HG03460 (cell line): ENCODE measurements at regions not wholly inside any gene's neighbourhood (a gene's known extent, or its start where the extent isn't known, plus 50 kb on each side); places are given as distances from the start of the nearest gene placed in this dataset.
"Not testable (repeated sequence)": the region's sequence is repeated elsewhere in the genome, so short reads cannot be mapped to it uniquely, and the experiment has no call there.

Experiments
- ATAC-seq: cut with Tn5 transposase; IDR thresholded peaks from one replicate; pipeline ENCODE4 v1.9.1; 2021; ENCODE audit not compliant: unreplicated experiment

- ATAC-seq = no peak
These were observed 2153.4 kb upstream of the RAG2 start for GRCh38 chr11:38751421-38751820.

- ATAC-seq = not testable (repeated sequence)
These were observed 2148.5 kb upstream of the RAG2 start for GRCh38 chr11:38746516-38746915.

GRCh38 chr11:38723361-38723760 is 2125.3 kb upstream of the RAG2 start:
- no peak for ATAC-seq

- ATAC-seq = no peak
These were observed 2123.7 kb upstream of the RAG2 start for GRCh38 chr11:38721586-38722315.

- no peak for ATAC-seq
These were observed 2120.6 kb upstream of the RAG2 start for GRCh38 chr11:38718659-38719058.

GRCh38 chr11:38718049-38718448 is 2120.0 kb upstream of the RAG2 start:
- no peak for ATAC-seq

- no peak for ATAC-seq
These were observed 2113.1 kb upstream of the RAG2 start for GRCh38 chr11:38711110-38711509.

- no peak for ATAC-seq
These were observed 2112.2 kb upstream of the RAG2 start for GRCh38 chr11:38710262-38710661.

- no peak for ATAC-seq
These were observed 2102.1 kb upstream of the RAG2 start for GRCh38 chr11:38700111-38700510.

GRCh38 chr11:38693306-38693705 is 2095.3 kb upstream of the RAG2 start:
- no peak for ATAC-seq

- not testable (repeated sequence) for ATAC-seq
These were observed 2092.2 kb upstream of the RAG2 start for GRCh38 chr11:38690211-38690610.

GRCh38 chr11:38687008-38687407 is 2089.0 kb upstream of the RAG2 start:
- no peak for ATAC-seq

GRCh38 chr11:38683484-38683883 is 2085.4 kb upstream of the RAG2 start:
- no peak for ATAC-seq

GRCh38 chr11:38680746-38681145 is 2082.7 kb upstream of the RAG2 start:
- no peak for ATAC-seq

GRCh38 chr11:38680166-38680565 is 2082.1 kb upstream of the RAG2 start:
- ATAC-seq = no peak

- ATAC-seq = no peak
These were observed 2074.4 kb upstream of the RAG2 start for GRCh38 chr11:38672445-38672844.

- no peak for ATAC-seq
These were observed 2069.3 kb upstream of the RAG2 start for GRCh38 chr11:38667359-38667758.

- ATAC-seq = no peak
These were observed 2050.6 kb upstream of the RAG2 start for GRCh38 chr11:38648604-38649003.

- no peak for ATAC-seq
These were observed 2048.3 kb upstream of the RAG2 start for GRCh38 chr11:38646382-38646781.

GRCh38 chr11:38640854-38641253 is 2042.8 kb upstream of the RAG2 start:
- ATAC-seq = no peak

GRCh38 chr11:38612701-38613100 is 2014.7 kb upstream of the RAG2 start:
- ATAC-seq = no peak

GRCh38 chr11:38601371-38601770 is 2003.3 kb upstream of the RAG2 start:
- ATAC-seq = not testable (repeated sequence)

- ATAC-seq = no peak
These were observed 2000.4 kb upstream of the RAG2 start for GRCh38 chr11:38598418-38598817.
